GM23338 (cell line): ENCODE measurements at regions not wholly inside any gene's neighbourhood (a gene's known extent, or its start where the extent isn't known, plus 50 kb on each side); places are given as distances from the start of the nearest gene placed in this dataset.

Experiments
- CREB1 ChIP-seq: fragments of 250-450 bp; sonication (Bioruptor Pico); IDR thresholded peaks from 2 replicates; pipeline ENCODE4 v1.5.0; 2020; ENCODE audit warnings: low read depth, mild to moderate bottlenecking, moderate library complexity
- EZH2 ChIP-seq: fragments of 200-600 bp; sonication (generic); IDR thresholded peaks from one replicate; pipeline ENCODE4 v1.8.0; 2017; ENCODE audit warnings: antibody characterized with exemption, mild to moderate bottlenecking, low read depth; ENCODE audit not compliant: unreplicated experiment
- EZH2phosphoT487 ChIP-seq: fragments of 200-600 bp; sonication (generic); IDR thresholded peaks from one replicate; pipeline ENCODE4 v1.8.1; 2018; ENCODE audit warnings: antibody characterized with exemption; ENCODE audit not compliant: unreplicated experiment
- JUNB ChIP-seq: IDR thresholded peaks from one replicate; pipeline ENCODE4 v1.6.1; 2016; ENCODE audit warnings: antibody characterized with exemption; ENCODE audit not compliant: unreplicated experiment
- NANOG ChIP-seq: IDR thresholded peaks from 2 replicates; pipeline ENCODE4 v1.6.1; 2016; ENCODE audit warnings: antibody characterized with exemption, borderline replicate concordance
- POLR2AphosphoS5 ChIP-seq: IDR thresholded peaks from 2 replicates; pipeline ENCODE4 v1.6.1; 2016; ENCODE audit warnings: antibody characterized with exemption, low read depth
- ZNF114 ChIP-seq: fragments of 250-450 bp; sonication (Bioruptor Pico); IDR thresholded peaks from 2 replicates; pipeline ENCODE4 v1.5.0; 2020; ENCODE audit warnings: mild to moderate bottlenecking, moderate library complexity
- ZNF331 ChIP-seq: fragments of 250-450 bp; sonication (Bioruptor Pico); IDR thresholded peaks from 2 replicates; pipeline ENCODE4 v1.5.0; 2020; ENCODE audit warnings: low read depth, mild to moderate bottlenecking, moderate library complexity
- TF ChIP-seq, protein P1 (sequence below), 2 experiments: fragments of 200-600 bp in 1 of 2; sonication (generic) in 1 of 2; conservative IDR thresholded peaks; 2 replicates each; pipeline versions ENCODE4 v1.5.1 to v1.6.1; 2016 to 2017; ENCODE audit warnings: antibody characterized with exemption in 2 of 2, low read depth in 2 of 2, mild to moderate bottlenecking in 2 of 2, moderate library complexity in 1 of 2
- TF ChIP-seq, protein P2 (sequence below): IDR thresholded peaks from one replicate; pipeline ENCODE4 v1.6.1; 2018; ENCODE audit warnings: antibody characterized with exemption; ENCODE audit not compliant: unreplicated experiment

DNA sequence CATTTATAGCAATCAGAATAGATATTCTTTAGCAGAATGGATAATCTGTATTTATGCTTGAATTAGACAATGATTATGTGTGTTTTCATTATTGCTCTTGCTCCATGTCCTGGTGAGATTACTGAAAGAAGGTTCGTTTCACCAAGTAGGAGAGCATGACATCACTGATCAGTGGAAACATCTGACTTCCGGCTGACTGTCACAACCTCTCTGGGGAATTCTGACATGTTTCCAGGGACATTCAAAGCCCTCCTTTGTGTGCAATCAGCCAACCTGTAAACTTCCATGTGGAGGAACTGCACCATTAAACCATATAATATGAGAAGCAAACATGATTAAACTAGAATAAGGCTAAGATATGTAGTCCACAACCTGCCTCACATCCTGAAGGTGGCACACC lies 424.8 kb upstream of the ADGRL4 start:
- TF ChIP-seq, protein P1, sequence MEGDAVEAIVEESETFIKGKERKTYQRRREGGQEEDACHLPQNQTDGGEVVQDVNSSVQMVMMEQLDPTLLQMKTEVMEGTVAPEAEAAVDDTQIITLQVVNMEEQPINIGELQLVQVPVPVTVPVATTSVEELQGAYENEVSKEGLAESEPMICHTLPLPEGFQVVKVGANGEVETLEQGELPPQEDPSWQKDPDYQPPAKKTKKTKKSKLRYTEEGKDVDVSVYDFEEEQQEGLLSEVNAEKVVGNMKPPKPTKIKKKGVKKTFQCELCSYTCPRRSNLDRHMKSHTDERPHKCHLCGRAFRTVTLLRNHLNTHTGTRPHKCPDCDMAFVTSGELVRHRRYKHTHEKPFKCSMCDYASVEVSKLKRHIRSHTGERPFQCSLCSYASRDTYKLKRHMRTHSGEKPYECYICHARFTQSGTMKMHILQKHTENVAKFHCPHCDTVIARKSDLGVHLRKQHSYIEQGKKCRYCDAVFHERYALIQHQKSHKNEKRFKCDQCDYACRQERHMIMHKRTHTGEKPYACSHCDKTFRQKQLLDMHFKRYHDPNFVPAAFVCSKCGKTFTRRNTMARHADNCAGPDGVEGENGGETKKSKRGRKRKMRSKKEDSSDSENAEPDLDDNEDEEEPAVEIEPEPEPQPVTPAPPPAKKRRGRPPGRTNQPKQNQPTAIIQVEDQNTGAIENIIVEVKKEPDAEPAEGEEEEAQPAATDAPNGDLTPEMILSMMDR (conservative IDR thresholded peaks at IDR 0.05; ENCODE audit: low read depth in 2 of 2) = no peak
- TF ChIP-seq EZH2 = no peak
- no peak for TF ChIP-seq CREB1 (CRISPR knock-in tag)
- TF ChIP-seq JUNB = no peak
- no peak for TF ChIP-seq POLR2AphosphoS5
- TF ChIP-seq, protein P2, sequence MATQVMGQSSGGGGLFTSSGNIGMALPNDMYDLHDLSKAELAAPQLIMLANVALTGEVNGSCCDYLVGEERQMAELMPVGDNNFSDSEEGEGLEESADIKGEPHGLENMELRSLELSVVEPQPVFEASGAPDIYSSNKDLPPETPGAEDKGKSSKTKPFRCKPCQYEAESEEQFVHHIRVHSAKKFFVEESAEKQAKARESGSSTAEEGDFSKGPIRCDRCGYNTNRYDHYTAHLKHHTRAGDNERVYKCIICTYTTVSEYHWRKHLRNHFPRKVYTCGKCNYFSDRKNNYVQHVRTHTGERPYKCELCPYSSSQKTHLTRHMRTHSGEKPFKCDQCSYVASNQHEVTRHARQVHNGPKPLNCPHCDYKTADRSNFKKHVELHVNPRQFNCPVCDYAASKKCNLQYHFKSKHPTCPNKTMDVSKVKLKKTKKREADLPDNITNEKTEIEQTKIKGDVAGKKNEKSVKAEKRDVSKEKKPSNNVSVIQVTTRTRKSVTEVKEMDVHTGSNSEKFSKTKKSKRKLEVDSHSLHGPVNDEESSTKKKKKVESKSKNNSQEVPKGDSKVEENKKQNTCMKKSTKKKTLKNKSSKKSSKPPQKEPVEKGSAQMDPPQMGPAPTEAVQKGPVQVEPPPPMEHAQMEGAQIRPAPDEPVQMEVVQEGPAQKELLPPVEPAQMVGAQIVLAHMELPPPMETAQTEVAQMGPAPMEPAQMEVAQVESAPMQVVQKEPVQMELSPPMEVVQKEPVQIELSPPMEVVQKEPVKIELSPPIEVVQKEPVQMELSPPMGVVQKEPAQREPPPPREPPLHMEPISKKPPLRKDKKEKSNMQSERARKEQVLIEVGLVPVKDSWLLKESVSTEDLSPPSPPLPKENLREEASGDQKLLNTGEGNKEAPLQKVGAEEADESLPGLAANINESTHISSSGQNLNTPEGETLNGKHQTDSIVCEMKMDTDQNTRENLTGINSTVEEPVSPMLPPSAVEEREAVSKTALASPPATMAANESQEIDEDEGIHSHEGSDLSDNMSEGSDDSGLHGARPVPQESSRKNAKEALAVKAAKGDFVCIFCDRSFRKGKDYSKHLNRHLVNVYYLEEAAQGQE = no peak
- no peak for TF ChIP-seq NANOG
- no peak for TF ChIP-seq EZH2phosphoT487
- TF ChIP-seq ZNF331 (CRISPR knock-in tag) = no peak
- no peak for TF ChIP-seq ZNF114 (CRISPR knock-in tag)
